GM13977 (cell line): ENCODE measurements at regions not wholly inside any gene's neighbourhood (a gene's known extent, or its start where the extent isn't known, plus 50 kb on each side); places are given as distances from the start of the nearest gene placed in this dataset.
"Not testable (repeated sequence)": the region's sequence is repeated elsewhere in the genome, so short reads cannot be mapped to it uniquely, and the experiment has no call there.

ENCODE experiments used
- DNase-seq: peaks from one replicate; pipeline ENCODE4 v3.0.0; 2012; ENCODE audit warnings: low spot score
- CTCF ChIP-seq: IDR thresholded peaks from 2 replicates; pipeline ENCODE4 v1.5.1; 2012; ENCODE audit warnings: mild to moderate bottlenecking, control low read depth; ENCODE audit not compliant: insufficient read depth; ENCODE audit errors: extremely low read depth, missing control alignments
- in situ Hi-C: fragments of 300-500 bp; cut with MboI; formaldehyde crosslinking; loops from one replicate; pipeline ENCODE4 v1.12.0; 2022; ENCODE audit warnings: low sequenced_read_pairs, low pct_unique_long_range_greater_than_20kb, mixed read lengths, inconsistent platforms; ENCODE audit not compliant: unreplicated experiment

GRCh38 chr4:128648021-128648420 lies 161.5 kb upstream of the JADE1 start:
- in situ Hi-C loops: no loop called here
- DNase-seq: no peak
- no peak for TF ChIP-seq CTCF

- in situ Hi-C loops, DNase-seq: not testable (repeated sequence)
These were observed 162.6 kb upstream of the JADE1 start for GRCh38 chr4:128646893-128647292.

- DNase-seq, in situ Hi-C loops: not testable (repeated sequence)
These were observed 164.5 kb upstream of the JADE1 start for GRCh38 chr4:128644693-128645654.

GRCh38 chr4:128644107-128644506 lies 165.4 kb upstream of the JADE1 start:
- DNase-seq, in situ Hi-C loops: not testable (repeated sequence)

- DNase-seq, in situ Hi-C loops: not testable (repeated sequence)
These were observed 167.9 kb upstream of the JADE1 start for GRCh38 chr4:128641566-128641965.

- TF ChIP-seq CTCF: no peak
- in situ Hi-C loops: no loop called here
- DNase-seq: no peak
These were observed 169.8 kb upstream of the JADE1 start for GRCh38 chr4:128639541-128640270.

GRCh38 chr4:128636906-128637305 lies 172.6 kb upstream of the JADE1 start:
- no peak for TF ChIP-seq CTCF
- DNase-seq: no peak
- in situ Hi-C loops: no loop called here

GRCh38 chr4:128635955-128636560 lies 173.4 kb upstream of the JADE1 start:
- no peak for TF ChIP-seq CTCF
- no peak for DNase-seq
- in situ Hi-C loops: no loop called here
